GM18867 (cell line): ENCODE measurements at regions not wholly inside any gene's neighbourhood (a gene's known extent, or its start where the extent isn't known, plus 50 kb on each side); places are given as distances from the start of the nearest gene placed in this dataset.

ENCODE experiments used
- ATAC-seq: cut with Tn5 transposase; IDR thresholded peaks from one replicate; pipeline ENCODE4 v1.9.1; 2021; ENCODE audit warnings: mild to moderate bottlenecking, moderate library complexity; ENCODE audit not compliant: unreplicated experiment

DNA sequence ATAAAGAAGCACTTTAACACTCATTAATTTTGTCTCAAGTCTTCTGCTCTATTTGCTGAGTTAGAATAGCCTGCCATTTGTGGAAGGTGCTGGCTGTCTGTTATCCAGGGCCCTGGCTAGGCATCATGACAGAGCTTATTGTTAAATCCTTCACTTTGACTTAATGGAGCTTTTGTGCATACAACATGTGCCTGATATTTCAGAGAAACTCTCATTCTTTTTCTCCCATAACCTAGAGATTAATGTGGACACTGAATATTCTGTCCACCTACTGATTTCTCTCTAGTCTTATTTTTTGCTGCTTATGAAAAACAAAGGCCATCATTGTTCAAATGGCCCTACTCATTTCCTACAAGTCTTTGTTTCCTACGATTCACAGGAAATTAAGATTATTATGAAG, 383.1 kb upstream of the HTR2A start:
- ATAC-seq: no peak

DNA sequence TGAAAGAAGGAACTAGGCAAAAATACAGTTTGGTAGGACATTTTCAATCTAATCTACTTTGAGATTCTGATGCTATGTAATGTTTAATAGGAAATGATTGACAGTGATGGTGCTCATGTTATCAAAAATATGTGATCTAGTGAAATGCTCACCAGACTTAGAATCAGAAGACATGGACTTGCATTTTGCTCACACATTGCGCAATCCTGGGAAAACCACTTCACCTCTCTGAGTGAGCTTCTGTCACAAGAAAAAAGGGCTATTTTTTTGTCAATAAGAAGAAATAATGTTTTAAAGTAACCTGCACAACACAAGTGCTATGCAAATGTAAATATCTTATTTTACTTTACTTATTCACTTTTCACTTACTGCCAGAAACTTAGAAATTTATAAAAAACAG, 380.9 kb upstream of the HTR2A start:
- ATAC-seq: no peak

DNA sequence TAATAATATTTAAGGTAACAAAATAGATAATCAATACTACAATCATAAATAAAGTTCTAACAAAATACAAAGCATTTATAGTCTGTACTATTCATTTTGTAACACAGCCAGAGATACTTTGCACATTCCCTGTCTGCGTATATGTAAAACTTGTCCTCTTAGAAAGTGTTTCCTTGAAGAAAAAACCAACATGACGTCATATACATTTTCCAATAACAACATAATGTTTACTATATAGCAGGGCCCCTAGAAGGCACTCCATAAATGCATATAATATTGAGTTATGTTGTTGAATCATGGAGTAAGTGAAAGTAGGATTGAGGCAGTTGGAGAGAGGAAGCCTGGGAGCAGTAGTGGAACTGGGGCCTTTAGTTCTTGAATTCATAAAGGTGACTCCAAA, 371.4 kb upstream of the HTR2A start:
- ATAC-seq: no peak

DNA sequence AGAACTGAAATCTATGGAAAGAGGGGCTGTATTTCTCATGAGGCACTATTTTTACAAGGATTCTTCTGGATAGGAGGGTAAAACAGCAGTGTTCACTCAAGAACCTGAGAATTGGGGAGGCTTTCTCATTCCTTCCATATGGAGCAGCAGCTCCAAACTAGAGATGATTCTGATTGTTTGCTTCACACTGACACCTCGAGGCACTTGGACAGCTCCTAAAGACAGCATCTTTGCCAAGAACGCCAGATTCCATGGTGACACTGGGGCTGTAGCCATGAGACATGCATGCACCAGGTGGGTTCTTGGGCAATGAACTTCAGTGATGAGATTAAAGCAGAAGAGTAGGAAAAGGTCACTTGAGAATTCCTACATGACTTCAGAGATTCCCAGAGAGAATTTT, 361.5 kb upstream of the HTR2A start:
- no peak for ATAC-seq

DNA sequence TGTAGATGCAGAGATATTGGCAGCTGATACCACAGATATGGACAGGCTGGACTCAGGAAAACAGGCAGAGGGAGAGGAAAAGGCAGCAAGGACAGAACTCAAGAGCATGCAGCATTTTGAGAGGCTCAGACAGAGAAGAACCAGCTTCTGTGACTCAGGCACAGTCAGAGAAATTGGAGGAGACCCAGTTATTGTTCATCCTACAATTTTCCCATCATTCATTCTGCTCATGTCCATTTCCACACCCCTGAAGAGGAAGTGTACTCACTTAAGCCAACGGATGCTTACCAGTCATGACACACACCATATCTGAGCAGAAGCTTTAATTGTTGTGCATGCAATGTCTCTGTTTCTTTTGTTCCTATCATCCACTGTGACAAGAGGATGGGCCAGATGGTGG, 359.8 kb upstream of the HTR2A start:
- no peak for ATAC-seq

DNA sequence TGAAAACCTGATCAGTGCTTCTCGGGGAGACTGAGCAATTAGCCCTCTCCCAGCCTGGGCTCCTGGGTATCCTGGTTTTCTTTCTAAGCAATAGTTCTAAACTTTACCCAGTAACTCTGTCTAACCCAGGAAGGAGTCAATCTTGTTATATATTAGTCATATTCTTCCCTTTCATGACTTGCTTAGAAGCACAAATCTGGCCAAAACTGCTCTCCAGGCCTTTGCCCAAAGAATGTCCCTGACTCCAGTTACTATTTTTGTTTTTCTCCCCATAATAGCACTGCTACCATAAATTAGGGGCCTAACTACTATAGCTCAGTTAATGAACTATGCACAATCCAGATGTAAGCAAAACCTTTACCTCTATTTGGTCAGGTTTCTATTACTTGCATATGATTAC, 355.8 kb upstream of the HTR2A start:
- no peak for ATAC-seq

DNA sequence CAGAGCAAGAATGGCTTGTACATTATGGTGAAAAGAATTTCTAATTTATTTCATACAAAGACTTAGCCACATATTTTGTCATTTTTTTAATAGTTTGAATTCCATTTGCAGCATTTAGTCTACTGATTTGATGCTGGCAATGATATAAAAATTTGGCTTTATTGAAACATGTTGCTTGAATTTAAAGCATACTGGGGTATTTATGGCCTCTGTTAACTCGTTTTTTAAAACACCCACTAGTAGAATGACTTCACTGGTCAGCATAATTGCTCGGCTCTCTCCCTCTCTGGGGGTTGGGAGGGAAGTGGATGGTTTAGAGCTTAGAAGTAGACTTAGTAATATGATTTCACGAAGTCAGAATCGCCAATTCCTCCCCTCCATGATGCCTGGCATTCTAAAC, 354.9 kb upstream of the HTR2A start:
- ATAC-seq: no peak

DNA sequence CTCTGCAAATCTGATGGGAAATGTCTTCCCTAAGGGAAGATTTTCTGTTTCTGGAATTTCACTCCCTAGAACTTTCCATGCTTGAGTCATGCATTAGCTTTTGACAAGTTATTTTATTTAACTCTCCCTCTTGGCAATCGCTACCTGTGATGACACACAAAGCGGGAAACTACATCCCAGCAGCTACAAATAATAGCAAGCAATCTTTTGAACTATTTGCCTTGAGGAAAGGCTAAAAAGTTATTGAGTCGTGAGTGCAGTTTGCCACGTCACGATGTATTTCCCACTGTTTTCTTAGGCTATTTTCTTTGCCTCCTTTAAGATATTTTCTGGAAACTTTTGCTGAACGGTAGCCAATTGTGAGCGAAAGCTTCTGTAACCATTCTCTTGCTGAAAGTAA, 353.3 kb upstream of the HTR2A start:
- no peak for ATAC-seq

DNA sequence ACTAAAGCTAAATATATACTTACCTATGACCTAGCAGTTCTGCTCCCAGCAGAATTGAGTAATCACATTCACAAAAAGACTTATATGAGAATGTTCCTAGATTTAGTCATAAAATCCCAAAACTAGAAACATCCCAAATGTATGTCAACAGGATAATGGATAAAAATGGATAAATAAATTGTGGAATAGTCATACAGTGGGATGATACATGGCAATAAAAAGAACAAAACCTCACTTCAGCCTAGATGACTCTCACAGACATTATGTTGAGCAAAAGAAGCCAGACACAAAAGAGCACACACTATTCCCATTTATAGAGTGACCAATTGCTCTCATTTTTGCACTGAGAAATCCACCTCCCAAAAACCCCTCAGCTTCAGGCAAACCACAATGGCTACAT, 352.4 kb upstream of the HTR2A start:
- no peak for ATAC-seq

DNA sequence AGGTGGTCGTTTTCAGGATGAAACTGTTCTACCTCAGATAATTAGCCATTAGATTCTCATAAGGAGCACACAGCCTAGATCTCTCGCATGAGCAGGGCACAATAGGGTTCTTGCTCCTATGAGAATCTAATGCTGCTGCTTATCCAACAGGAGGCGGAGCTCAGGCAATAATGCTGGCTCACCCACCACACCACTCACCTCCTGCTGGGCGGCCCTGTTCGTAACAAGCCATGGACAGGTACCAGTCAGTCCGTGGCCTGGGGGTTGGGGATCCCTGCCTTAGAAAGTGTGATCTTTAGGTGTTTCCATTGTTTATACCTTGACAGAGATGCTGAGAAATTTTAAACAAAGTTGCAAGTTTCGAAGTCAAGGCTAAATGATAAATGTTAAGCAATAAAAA, 344.6 kb upstream of the HTR2A start:
- no peak for ATAC-seq

DNA sequence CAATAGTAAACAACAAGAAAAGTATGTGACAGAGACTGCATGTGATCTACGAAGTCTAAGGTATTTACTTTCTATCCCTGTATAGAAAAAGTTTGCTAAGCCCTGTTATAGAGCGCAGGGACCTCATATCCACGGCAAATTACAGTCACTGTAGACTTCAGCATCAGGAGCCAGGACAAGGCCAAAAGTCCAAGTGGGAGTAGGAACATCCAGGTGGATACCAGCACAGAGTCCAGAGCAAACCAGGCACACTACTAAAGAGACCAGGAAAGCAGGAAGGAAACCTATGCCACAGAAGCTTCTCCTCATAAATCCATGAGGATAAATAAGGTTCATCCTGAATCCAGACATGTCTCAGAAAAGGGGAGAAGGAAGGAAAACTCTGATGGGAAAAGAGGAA, 342.2 kb upstream of the HTR2A start:
- no peak for ATAC-seq

DNA sequence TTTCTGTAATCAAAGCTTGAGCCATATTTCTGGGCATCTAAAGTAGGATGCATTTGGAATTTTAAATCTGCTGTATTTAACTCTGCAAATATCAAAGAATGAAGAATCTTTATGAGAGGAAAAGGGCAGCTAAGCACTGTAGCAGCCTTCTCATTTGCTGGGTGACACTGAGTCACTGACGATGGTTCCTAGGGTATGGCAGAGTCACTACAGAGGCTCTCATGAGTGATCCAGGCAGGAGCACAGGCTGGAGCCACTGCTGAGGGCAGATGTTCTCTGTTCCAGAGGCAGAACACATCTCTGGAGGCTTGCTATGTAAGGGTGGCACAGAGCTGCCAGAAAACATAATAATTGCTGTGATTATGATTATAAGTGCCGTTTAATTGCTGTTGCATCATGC, 340.7 kb upstream of the HTR2A start:
- ATAC-seq: no peak

DNA sequence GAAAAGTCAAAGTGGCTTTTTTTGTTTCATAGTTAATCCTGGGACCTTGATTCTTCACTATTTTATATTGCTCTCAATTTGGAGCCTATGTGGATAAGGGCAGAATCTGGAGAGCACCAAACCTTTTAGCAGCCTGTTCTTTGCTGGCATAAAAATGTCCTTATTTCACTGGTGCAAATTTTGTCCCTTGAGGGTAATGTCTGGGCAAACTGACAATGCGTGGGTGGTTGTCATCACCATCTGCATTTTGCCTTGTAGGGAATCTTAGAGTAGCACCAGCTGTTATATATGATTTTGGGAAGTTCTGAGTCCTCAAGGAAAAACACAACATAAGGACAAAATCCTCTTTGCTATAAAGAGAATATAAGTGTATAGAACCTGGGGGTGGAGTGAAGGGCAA, 336.9 kb upstream of the HTR2A start:
- ATAC-seq: no peak

DNA sequence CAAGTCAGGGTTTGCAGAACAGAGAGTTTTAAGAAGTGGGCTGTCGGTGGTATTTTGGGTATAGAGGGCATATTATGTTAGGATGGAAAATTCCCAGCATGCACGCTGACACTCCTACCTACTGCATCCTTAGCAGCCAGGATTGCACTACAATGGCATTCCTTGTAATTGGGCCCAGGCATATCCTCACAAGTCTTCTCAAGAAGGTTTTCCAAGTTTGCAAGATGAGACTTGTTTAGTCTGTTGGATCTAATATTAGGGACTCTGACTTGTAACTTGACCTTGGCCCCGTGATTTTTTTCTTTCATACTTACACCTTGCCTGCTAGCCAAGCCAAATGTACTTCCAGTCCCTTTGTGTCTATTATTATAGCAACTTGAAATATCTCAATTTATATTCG, 335.7 kb upstream of the HTR2A start:
- no peak for ATAC-seq

DNA sequence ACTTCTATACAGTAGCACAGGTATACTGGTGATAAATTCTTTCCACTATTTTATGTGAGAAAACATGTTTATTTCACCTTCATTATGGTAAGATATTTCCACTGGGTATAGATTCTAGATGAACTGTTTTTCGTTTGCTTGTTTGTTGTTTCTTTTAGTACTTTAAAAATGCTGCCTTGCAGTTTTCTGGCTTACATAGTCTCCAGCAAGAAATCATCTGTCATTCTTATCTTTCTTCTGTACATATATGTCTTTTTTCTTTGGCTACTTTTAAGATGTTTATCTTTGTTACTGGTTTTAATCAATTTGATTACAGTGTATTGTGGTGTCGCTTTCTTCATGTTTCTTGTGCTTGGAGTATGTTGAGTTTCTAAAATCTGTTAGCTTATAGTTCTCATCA, 333.3 kb upstream of the HTR2A start:
- ATAC-seq: no peak

DNA sequence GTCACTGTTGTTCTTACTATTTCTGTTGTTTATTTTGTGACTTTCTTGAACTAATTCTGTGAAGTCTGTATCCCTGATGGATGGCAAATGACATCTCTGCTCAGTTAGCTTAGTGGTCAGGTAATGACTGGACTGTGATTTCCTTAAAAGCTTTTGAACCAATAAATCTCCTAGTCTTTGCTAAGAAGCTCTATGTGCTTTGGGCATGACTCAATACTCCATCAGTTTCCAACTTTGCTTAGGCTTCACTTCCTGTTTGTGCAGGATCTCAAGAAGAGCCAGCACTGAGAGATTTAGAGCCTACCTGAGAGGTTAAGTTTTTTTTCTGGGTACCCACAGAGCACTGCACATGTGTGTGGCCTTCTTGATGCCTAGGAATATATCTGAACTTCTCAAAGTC, 329.7 kb upstream of the HTR2A start:
- ATAC-seq: no peak

DNA sequence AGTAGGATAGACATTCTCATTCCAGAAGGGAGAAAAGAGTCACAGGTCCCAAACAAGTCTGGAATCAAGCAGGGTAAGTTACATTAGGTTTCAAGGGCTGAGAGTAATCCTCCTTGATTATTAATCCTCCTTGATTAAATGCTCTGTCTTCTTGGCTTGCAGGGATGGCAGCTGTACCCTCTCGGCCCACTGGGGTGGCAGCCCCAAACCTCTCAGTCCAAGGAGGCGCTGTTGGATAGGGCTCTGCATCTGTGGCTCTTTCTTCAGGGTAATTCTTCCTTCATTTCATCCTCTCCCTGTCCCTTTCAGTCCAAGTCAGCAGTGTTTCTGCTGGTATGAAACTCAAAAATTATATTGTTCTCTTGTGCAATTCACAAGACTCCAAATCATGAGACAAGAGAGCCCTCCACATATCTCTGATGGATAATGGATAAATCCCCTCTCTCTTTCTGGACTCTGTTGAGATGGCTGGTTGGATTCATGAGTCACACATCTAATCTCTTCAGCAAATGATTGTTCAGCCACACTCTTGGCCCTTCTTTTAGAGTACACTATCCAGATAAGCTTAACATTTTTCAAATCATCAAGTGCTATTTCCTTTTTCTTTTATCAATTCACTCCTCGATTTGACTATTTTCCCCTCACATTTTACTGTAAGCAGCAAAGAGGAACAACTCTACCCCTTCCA, 323.7 kb upstream of the HTR2A start:
- ATAC-seq: no peak

DNA sequence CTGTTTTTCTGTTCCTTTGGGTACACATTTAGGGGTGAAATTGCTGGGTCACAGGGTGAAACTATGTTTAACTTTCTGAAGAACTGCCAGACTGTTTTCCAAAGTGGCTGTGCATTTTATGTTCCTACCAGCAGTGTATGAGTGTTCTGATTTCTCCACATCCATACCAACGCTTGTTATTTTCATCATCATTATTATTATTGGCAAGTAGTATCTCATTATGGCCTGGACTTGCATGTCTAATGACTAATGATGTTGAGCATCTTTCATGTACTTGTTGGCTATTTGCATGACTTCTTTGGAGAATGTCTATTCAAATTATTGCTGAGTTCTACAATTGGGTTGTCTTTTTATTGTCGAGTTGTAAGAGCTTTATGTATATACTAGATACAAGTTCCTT, 321.8 kb upstream of the HTR2A start:
- ATAC-seq: no peak

DNA sequence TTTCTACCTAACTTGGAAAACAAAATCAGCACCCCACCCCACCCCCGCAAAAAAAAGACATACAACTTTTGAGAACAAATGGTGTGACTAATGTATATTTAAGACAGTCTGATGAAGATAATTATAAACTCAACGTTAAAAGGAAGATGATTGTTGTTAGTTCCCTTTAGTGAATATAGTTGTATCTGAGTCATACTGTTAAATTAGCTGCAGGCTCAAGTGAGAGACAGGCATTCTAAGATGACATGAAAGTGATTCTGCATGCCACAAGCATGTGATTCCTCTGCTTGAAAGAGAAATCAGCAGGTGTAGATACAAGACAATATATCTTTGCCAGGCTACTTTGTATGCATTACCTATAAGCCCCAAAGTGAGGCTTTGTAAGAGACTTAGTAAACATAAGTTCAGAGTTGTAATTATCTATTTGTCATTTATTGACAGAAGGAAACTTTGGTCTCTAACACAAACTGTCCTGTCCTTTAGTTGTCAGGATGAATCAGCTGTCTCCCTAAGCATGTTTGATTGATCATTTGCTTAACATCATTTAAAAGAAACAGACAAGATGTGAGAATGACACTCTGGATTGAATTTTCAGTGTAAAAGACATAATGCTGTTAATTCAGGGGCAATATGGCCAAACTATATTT, 319.4 kb upstream of the HTR2A start:
- no peak for ATAC-seq

DNA sequence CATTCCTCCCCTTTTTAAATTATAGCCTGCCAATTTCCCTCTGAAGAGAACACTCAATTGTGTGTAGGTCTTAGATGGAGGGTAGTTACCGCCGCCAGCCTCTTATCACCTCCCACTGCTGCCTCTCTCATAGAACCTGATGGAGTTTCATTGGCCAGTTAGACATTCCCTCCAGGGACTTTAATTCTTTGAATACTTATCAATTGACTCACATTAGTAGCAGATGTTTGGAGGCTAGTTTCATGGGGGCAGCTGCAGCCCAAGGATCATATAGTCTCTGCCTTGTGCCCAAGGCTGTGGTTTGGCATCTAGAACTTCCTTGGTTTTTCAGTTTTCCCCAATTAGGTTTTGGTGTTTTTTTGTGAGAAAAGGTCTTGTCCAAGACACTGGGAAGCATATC, 318.9 kb upstream of the HTR2A start:
- no peak for ATAC-seq

DNA sequence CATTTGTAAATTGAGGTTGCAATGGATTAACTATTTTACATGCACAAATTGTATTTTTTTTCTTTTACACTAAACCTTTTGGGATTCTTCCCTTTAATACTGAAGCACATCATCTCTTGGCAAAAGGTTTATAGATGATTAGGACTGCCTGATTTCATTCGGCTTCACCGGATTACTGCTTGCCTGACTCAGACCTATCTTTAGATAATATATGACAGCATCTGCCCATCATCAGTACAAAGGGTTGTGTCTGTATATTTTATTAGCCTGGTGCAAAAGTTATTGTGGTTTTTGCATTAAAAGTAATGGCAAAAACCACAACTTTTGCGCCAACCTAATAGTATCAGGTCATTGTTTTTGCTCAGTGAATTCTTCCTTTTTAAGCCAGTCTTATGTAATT, 316.2 kb upstream of the HTR2A start:
- ATAC-seq: no peak

DNA sequence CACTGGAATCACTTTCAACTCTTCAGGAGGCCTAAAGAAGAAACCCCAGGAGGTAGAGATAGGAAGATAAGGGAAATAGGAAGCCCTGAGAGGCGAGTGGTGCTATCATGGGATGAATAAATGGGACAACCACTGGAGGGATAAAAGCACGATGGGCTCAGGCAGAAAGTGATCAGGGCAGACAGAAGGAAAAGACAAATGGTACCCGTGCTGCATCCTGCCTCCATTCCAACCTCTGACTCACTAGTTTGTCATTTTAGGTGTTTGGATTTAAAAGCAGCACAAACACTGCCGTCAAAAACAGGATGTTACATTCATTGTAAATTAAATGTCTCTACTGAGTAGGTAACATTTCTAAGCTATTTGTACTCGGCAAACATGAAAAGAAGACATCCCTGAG, 314.3 kb upstream of the HTR2A start:
- no peak for ATAC-seq

DNA sequence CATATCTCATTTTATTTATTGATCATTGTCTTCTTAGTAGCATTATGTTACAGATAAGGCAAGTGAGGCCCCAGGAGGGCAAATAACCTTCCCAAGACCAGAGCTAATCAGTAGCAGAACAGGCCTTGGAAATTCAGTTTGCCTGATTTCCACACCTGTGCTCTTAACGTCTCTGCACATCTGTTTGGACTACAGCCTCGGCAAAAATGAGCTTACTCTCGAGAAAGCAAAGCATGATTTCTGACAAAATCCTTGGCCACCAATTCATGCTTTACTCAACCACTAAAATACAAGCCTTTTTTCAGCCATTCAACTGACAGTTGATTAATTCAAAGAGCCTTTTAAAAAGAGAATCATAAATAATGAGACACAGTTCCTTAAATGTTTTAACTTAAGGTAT, 309.3 kb upstream of the HTR2A start:
- ATAC-seq: no peak
